Endothelial cell of umbilical vein (primary cell): ENCODE measurements at regions not wholly inside any gene's neighbourhood (a gene's known extent, or its start where the extent isn't known, plus 50 kb on each side); places are given as distances from the start of the nearest gene placed in this dataset.

Experiments
- BruUV-seq: library from RNA; stranded (reverse); fragments of 400-500 nt; replicated peaks from 2 replicates; lab custom pipeline; 2021; lab: Mats Ljungman, UMichigan
- CTCF ChIA-PET: fragments of 300-600, 350-600 bp; sonication (Branson Sonifier 250); formaldehyde crosslinking; loops from one replicate; lab custom pipeline; 2021; ENCODE audit warnings: antibody characterized with exemption, inconsistent platforms; lab: Charles Lee
- POLR2A ChIA-PET: fragments of 300-600, 350-600 bp; sonication (Branson Sonifier 250); formaldehyde crosslinking; loops from one replicate; lab custom pipeline; 2021; ENCODE audit warnings: antibody characterized with exemption, inconsistent platforms; lab: Charles Lee
- DNase-seq: peaks from one replicate; pipeline ENCODE4 v3.0.0-alpha.2; 2011; ENCODE audit warnings: low read depth, low spot score
- FAIRE-seq: peaks from 2 replicates; lab custom pipeline; 2011; peaks lifted over from hg19 to GRCh38; lab: Jason Lieb, UNC
- H2AFZ ChIP-seq: 2 replicates; pipeline ENCODE4 v1.6.0; 2012; ENCODE audit warnings: low read depth, low read length, control low read depth, inconsistent platforms
- H3K27ac ChIP-seq: 2 replicates; pipeline ENCODE4 v1.5.1; 2011; ENCODE audit warnings: low read depth, mild to moderate bottlenecking, control low read depth, low read length, moderate library complexity; ENCODE audit not compliant: insufficient read depth
- H3K27me3 ChIP-seq, 2 experiments: 2 replicates each; pipeline versions ENCODE4 v1.6.0 to v1.6.1; 2011; ENCODE audit warnings: low read length in 2 of 2, mixed read lengths in 1 of 2; ENCODE audit not compliant: control insufficient read depth in 2 of 2, insufficient read depth in 2 of 2
- H3K36me3 ChIP-seq, 2 experiments: 2 replicates in 1 of 2; 3 replicates in 1 of 2; pipeline ENCODE4 v1.5.1; 2011; ENCODE audit warnings: low read length in 2 of 2, mild to moderate bottlenecking in 1 of 2, moderate library complexity in 1 of 2; ENCODE audit not compliant: control insufficient read depth in 2 of 2, insufficient read depth in 2 of 2; ENCODE audit errors: extremely low read depth in 1 of 2
- H3K4me1 ChIP-seq: 3 replicates; pipeline ENCODE4 v1.5.1; 2011; ENCODE audit warnings: mild to moderate bottlenecking, low read length; ENCODE audit not compliant: control insufficient read depth, insufficient read depth; ENCODE audit errors: extremely low read depth
- H3K4me2 ChIP-seq: 2 replicates; pipeline ENCODE4 v1.6.1; 2011; ENCODE audit warnings: low read length, control low read depth, mixed read lengths; ENCODE audit not compliant: insufficient read depth
- H3K4me3 ChIP-seq, 3 experiments: fragments of 200-600 bp in 1 of 3; sonication (generic), shearing (Covaris generic) in 1 of 3; replicated peaks in 1 of 3; 2 replicates each; pipeline ENCODE4 v1.5.1; 2011 to 2016; ENCODE audit warnings: control low read depth in 3 of 3, low read length in 3 of 3, mild to moderate bottlenecking in 2 of 3, inconsistent platforms in 1 of 3, low read depth in 1 of 3, moderate library complexity in 1 of 3; ENCODE audit not compliant: insufficient read depth in 1 of 3
- H3K79me2 ChIP-seq: 2 replicates; pipeline ENCODE4 v1.6.0; 2012; ENCODE audit warnings: low read length, inconsistent platforms; ENCODE audit not compliant: control insufficient read depth, insufficient read depth
- H3K9ac ChIP-seq: replicated peaks from 2 replicates; pipeline ENCODE3; 2011; ENCODE audit warnings: low read length, control low read depth; ENCODE audit not compliant: insufficient read depth; ENCODE audit errors: extremely low read depth
- H3K9me1 ChIP-seq: replicated peaks from 3 replicates; pipeline ENCODE4 v1.6.0; 2011; ENCODE audit warnings: mild to moderate bottlenecking, low read length; ENCODE audit not compliant: control insufficient read depth, insufficient read depth; ENCODE audit errors: extremely low read depth
- H3K9me3 ChIP-seq: replicated peaks from 2 replicates; pipeline ENCODE4 v1.5.1; 2012; ENCODE audit warnings: low read length, inconsistent platforms; ENCODE audit not compliant: control insufficient read depth, insufficient read depth
- H4K20me1 ChIP-seq: replicated peaks from 2 replicates; pipeline ENCODE3; 2011; ENCODE audit warnings: mild to moderate bottlenecking, low read length; ENCODE audit not compliant: control insufficient read depth, insufficient read depth; ENCODE audit errors: extremely low read depth
- EZH2 ChIP-seq: IDR thresholded peaks from 2 replicates; pipeline ENCODE4 v1.6.1; 2012; ENCODE audit warnings: borderline replicate concordance, low read depth, mild to moderate bottlenecking, moderate library complexity, low read length, inconsistent platforms; ENCODE audit not compliant: severe bottlenecking
- FOS ChIP-seq: IDR thresholded peaks from 2 replicates; pipeline ENCODE4 v1.6.1; 2011; ENCODE audit warnings: mild to moderate bottlenecking, low read length, moderate library complexity, borderline replicate concordance; ENCODE audit not compliant: insufficient read depth
- JUN ChIP-seq: IDR thresholded peaks from 2 replicates; pipeline ENCODE4 v1.6.1; 2011; ENCODE audit warnings: borderline replicate concordance, low read depth; ENCODE audit not compliant: insufficient read length, insufficient read depth
- MYC ChIP-seq: IDR thresholded peaks from one replicate; pipeline ENCODE4 v1.6.1; 2011; ENCODE audit warnings: mild to moderate bottlenecking, low read depth, low read length
- POLR2A ChIP-seq: IDR thresholded peaks from 2 replicates; pipeline ENCODE4 v1.6.1; 2012; ENCODE audit warnings: low read depth, mild to moderate bottlenecking, control low read depth, low read length
- POLR2AphosphoS5 ChIP-seq: IDR thresholded peaks from 2 replicates; pipeline ENCODE4 v1.6.1; 2012; ENCODE audit warnings: low read depth, mild to moderate bottlenecking, control low read depth, low read length, moderate library complexity; ENCODE audit not compliant: insufficient read depth
- dilution Hi-C: fragments of 300-500 bp; cut with MboI; formaldehyde crosslinking; loops from one replicate; pipeline ENCODE4 v1.15.0; 2019; ENCODE audit warnings: low sequenced_read_pairs; ENCODE audit not compliant: extremely low pct_ligation_motif_present
- intact Hi-C: fragments of 100-400 bp; cut with micrococcal nuclease; formaldehyde crosslinking; loops from one replicate; pipeline ENCODE4 v1.10.0; 2022
- TF ChIP-seq, protein P1 (sequence below), 2 donors: IDR thresholded peaks; 1 replicate in 1 of 2; 2 replicates in 1 of 2; pipeline ENCODE4 v1.5.1; 2011; ENCODE audit warnings: low read length in 2 of 2, mild to moderate bottlenecking in 2 of 2, moderate library complexity in 2 of 2, control low read depth in 1 of 2, inconsistent platforms in 1 of 2, low read depth in 1 of 2; ENCODE audit not compliant: insufficient read depth in 1 of 2; ENCODE audit errors: extremely low read depth in 1 of 2
- TF ChIP-seq, protein P2 (sequence below): IDR thresholded peaks from 2 replicates; pipeline ENCODE4 v1.6.1; 2011; ENCODE audit not compliant: insufficient read depth, insufficient read length

- no peak for TF ChIP-seq MYC
- no peak for FAIRE-seq
- no peak overlapping the region for H3K27ac ChIP-seq
- H4K20me1 ChIP-seq: no peaks in the 10 kb centered on the region
- no TSS peak for BruUV-seq
- no peak overlapping the region for H2AFZ ChIP-seq
- dilution Hi-C loops (no loop called here), intact Hi-C loops (loop anchor here (1.0 to 2.0 kb wide), 3 partner anchors 66 to 224 kb away; partner anchors contain the start of gene SNX18)
- no peaks in the 10 kb centered on the region for H3K9me1 ChIP-seq
- no peak overlapping the region for H3K4me2 ChIP-seq
- H3K4me1 ChIP-seq: peaks cover 25% of the 10 kb centered on the region
- no peak overlapping the region for H3K4me3 ChIP-seq
- CTCF ChIA-PET: interaction anchor here (1.0 to 4.0 kb wide), 5 partner anchors 103 to 223 kb away, joined by 3 to 29 read pairs (median 8); partner anchors contain the start of gene SNX18
- H3K9ac ChIP-seq: no peak overlapping the region
- no peak for DNase-seq
- H3K36me3 ChIP-seq: no peaks in the 10 kb centered on the region
- POLR2A ChIA-PET: no interaction called here
- no peaks in the 10 kb centered on the region for H3K79me2 ChIP-seq
- H3K27me3 ChIP-seq: no peaks in the 10 kb centered on the region
- no peaks in the 10 kb centered on the region for H3K9me3 ChIP-seq
Measured at GRCh38 chr5:54741711-54742110, 224.2 kb downstream of the SNX18 start.

DNA sequence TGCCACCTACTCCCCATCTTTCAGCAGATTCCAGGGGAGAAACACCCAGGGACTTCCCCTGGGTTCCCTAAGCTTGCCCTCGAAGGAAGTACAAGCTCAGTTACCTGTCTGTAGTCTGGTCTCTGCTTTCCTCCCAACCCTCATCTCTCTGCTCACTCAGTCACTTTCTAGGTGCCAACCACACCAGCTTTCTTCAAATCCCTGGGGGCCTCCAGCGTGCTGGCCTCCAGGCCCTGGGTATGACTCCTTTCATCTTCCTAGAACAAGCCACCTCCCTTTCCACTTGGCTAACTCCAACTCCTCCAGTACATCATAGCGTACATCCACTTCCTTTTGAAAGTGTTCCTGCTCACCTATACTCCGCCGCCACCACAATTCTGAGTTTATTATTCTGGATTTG, 222.6 kb downstream of the SNX18 start:
- Histone ChIP-seq H3K9ac (no peak overlapping the region), H3K27ac (no peak overlapping the region), H3K4me2 (no peak overlapping the region), H3K4me3 (no peak overlapping the region), H3K4me1 (peaks cover 25% of the 10 kb centered on the region), H3K27me3 (no peaks in the 10 kb centered on the region), H3K36me3 (no peaks in the 10 kb centered on the region), H4K20me1 (no peaks in the 10 kb centered on the region), H3K79me2 (no peaks in the 10 kb centered on the region), H3K9me1 (no peaks in the 10 kb centered on the region), H3K9me3 (no peaks in the 10 kb centered on the region), H2AFZ (no peak overlapping the region)
- no TSS peak for BruUV-seq
- DNase-seq (no peak), FAIRE-seq (no peak)
- POLR2A ChIA-PET: no interaction called here
- dilution Hi-C loops: no loop called here
- intact Hi-C loops: no loop called here
- TF ChIP-seq FOS (no peak), POLR2AphosphoS5 (no peak), EZH2 (no peak), POLR2A (no peak), MYC (no peak), JUN (no peak)
- TF ChIP-seq, protein P1, sequence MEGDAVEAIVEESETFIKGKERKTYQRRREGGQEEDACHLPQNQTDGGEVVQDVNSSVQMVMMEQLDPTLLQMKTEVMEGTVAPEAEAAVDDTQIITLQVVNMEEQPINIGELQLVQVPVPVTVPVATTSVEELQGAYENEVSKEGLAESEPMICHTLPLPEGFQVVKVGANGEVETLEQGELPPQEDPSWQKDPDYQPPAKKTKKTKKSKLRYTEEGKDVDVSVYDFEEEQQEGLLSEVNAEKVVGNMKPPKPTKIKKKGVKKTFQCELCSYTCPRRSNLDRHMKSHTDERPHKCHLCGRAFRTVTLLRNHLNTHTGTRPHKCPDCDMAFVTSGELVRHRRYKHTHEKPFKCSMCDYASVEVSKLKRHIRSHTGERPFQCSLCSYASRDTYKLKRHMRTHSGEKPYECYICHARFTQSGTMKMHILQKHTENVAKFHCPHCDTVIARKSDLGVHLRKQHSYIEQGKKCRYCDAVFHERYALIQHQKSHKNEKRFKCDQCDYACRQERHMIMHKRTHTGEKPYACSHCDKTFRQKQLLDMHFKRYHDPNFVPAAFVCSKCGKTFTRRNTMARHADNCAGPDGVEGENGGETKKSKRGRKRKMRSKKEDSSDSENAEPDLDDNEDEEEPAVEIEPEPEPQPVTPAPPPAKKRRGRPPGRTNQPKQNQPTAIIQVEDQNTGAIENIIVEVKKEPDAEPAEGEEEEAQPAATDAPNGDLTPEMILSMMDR (IDR thresholded peaks at IDR 0.05; ENCODE audit: extremely low read depth in 1 of 2, insufficient read depth in 1 of 2, low read depth in 1 of 2, low read length in 2 of 2): no peak
- TF ChIP-seq, protein P2, sequence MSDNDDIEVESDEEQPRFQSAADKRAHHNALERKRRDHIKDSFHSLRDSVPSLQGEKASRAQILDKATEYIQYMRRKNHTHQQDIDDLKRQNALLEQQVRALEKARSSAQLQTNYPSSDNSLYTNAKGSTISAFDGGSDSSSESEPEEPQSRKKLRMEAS: no peak
- CTCF ChIA-PET: interaction anchor here (1.6 kb wide), 1 partner anchor 215 kb away, joined by 4 read pairs; no protein-coding TSS in a partner anchor
